Chondrocyte (in vitro differentiated cells): ENCODE measurements at regions not wholly inside any gene's neighbourhood (a gene's known extent, or its start where the extent isn't known, plus 50 kb on each side); places are given as distances from the start of the nearest gene placed in this dataset.

Experiments
- DNase-seq: peaks from one replicate; pipeline ENCODE4 v3.0.0; 2021; ENCODE audit warnings: mixed read lengths, low spot score
- H3K27ac Mint-ChIP-seq: one replicate; pipeline ENCODE4 v1.8.0; 2021; ENCODE audit warnings: mild to moderate bottlenecking, moderate library complexity, mixed read lengths; ENCODE audit not compliant: unreplicated experiment
- H3K27me3 Mint-ChIP-seq: 2 replicates; pipeline ENCODE4 v1.8.0; 2021; ENCODE audit warnings: low read depth, mixed read lengths
- H3K36me3 Mint-ChIP-seq: 2 replicates; pipeline ENCODE4 v1.8.0; 2021; ENCODE audit warnings: low read depth, mixed read lengths
- H3K4me1 Mint-ChIP-seq: 2 replicates; pipeline ENCODE4 v1.8.0; 2021; ENCODE audit warnings: low read depth, mild to moderate bottlenecking, mixed read lengths
- H3K4me3 Mint-ChIP-seq: one replicate; pipeline ENCODE4 v1.8.0; 2021; ENCODE audit warnings: mild to moderate bottlenecking, moderate library complexity, mixed read lengths; ENCODE audit not compliant: unreplicated experiment
- H3K9me3 Mint-ChIP-seq: 2 replicates; pipeline ENCODE4 v1.8.0; 2021; ENCODE audit warnings: low read depth, mixed read lengths
- TF ChIP-seq, protein P1 (sequence below): fragments of 200-600 bp; sonication (generic); IDR thresholded peaks from 2 replicates; pipeline ENCODE4 v1.5.0; 2021; ENCODE audit warnings: antibody characterized with exemption, mild to moderate bottlenecking, moderate library complexity

DNA sequence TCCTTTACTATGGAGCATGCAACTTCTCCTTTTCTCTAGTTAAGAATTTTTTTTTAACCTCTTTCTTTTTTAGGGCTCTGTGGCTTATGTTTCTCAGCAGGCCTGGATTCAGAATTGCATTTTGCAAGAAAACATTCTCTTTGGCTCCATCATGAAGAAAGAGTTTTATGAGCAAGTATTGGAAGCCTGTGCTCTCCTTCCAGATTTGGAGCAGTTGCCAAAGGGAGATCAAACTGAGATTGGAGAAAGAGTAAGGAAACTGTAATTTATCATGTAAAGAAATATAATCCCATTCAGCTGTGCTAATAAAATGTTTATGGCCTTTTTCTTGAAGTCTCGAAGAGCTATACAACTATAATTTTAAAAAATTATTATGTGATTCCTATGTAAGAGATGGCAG is 70.1 kb downstream of the HSPA13 start:
- H3K27ac Mint-ChIP-seq = no peak overlapping the region
- no peak for DNase-seq
- H3K4me1 Mint-ChIP-seq = no peaks in the 10 kb centered on the region
- peaks cover 3% of the 10 kb centered on the region for H3K27me3 Mint-ChIP-seq
- peaks cover 3% of the 10 kb centered on the region for H3K9me3 Mint-ChIP-seq
- TF ChIP-seq, protein P1, sequence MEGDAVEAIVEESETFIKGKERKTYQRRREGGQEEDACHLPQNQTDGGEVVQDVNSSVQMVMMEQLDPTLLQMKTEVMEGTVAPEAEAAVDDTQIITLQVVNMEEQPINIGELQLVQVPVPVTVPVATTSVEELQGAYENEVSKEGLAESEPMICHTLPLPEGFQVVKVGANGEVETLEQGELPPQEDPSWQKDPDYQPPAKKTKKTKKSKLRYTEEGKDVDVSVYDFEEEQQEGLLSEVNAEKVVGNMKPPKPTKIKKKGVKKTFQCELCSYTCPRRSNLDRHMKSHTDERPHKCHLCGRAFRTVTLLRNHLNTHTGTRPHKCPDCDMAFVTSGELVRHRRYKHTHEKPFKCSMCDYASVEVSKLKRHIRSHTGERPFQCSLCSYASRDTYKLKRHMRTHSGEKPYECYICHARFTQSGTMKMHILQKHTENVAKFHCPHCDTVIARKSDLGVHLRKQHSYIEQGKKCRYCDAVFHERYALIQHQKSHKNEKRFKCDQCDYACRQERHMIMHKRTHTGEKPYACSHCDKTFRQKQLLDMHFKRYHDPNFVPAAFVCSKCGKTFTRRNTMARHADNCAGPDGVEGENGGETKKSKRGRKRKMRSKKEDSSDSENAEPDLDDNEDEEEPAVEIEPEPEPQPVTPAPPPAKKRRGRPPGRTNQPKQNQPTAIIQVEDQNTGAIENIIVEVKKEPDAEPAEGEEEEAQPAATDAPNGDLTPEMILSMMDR = no peak
- no peak overlapping the region for H3K4me3 Mint-ChIP-seq
- no peaks in the 10 kb centered on the region for H3K36me3 Mint-ChIP-seq

DNA sequence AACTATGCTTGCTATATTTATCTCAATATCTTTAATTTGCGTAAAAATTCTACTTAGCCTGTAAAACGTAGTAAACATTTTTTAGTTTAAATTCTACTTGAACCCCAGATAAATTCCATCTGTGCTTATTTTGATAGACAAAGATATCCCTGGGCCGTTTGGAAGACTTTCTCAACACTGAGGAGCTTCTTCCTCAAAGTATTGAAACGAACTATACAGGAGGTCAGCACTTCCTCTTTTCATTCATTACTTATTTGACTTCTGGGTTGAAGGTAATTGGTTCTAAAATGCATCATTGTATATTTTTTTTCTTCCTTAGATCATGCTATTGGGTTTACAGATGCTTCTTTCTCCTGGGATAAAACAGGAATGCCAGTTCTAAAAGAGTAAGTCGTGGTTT is 74.7 kb downstream of the HSPA13 start:
- TF ChIP-seq, protein P1 = no peak
- Mint-ChIP-seq H3K27ac (no peak overlapping the region), H3K4me1 (no peaks in the 10 kb centered on the region), H3K27me3 (peaks cover 3% of the 10 kb centered on the region), H3K9me3 (peaks cover 3% of the 10 kb centered on the region), H3K4me3 (no peak overlapping the region), H3K36me3 (no peaks in the 10 kb centered on the region)
- no peak for DNase-seq

DNA sequence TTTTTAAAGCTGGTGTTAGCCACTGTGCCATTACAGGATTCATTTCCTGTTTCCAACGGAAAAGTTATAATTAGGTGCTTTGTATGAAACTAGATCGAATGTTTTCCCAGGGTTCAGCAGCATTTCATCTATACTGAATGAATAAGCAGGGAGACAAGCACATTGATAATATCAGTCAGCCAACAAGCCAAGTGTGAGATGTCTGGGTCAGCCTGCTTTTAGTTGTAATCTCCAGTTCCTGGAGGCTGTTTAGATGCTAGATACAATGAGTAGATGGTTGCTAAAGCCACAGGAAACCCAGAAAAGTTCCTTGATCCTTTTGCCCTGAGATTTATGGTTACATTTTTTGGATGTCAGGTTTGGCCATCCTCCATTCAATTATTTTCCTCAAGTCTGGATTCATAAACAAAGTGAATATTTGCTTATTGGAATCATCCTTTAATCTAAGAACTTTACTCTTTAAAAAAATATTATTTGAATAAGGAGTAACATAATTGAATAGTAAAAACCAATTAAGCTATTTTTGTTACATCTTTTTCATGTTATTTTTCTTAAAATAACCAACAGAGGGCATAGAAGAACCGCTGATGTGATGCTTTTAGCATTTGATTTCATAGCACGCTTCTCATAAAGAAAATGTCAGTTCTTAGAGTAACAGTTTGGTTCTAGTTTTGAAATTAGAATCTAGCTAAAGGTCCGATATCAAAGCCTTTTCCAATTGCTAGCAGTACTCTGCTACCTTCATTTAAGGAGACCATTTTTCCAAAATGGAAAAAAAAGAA is 76.6 kb downstream of the HSPA13 start:
- Mint-ChIP-seq H3K4me3 (no peak overlapping the region), H3K4me1 (no peaks in the 10 kb centered on the region), H3K9me3 (no peaks in the 10 kb centered on the region), H3K27me3 (peaks cover 3% of the 10 kb centered on the region), H3K27ac (no peak overlapping the region), H3K36me3 (no peaks in the 10 kb centered on the region)
- TF ChIP-seq, protein P1 = peak; percentile 74
- no peak for DNase-seq

DNA sequence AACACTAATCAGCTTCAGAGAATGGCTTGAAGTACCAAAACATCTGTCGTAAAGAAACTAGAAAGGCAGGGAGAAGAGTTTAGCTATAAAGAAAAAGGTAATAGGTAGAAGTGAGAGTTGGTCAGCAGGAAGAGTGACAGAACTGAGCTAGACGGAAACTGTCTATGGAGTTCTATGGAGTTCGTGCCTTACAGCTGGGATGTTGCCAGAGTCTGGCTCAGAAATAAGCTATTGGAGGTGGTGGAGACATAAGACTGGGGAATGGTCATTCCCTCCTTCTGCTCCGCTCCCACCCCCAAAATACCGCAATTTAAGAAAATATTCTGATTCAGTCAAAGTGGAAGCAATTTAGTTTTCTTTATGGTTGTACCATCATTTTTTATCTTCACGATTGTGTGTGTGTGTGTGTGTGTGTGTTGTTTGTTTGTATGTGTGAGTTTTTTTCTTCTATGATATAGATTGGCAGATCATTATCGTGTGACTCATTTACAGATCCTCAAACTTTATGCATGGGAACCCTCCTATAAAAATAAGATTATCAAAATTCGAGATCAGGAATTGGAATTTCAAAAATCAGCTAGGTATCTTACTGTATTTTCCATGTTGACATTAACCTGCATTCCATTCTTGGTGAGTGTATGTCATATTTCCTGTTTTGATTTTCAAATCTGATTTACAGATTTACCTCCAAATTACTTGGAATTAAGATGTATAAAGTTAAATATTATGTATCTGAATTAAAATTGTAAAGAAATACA is 79.0 kb downstream of the HSPA13 start:
- DNase-seq = no peak
- no peak overlapping the region for H3K4me3 Mint-ChIP-seq
- H3K36me3 Mint-ChIP-seq = no peaks in the 10 kb centered on the region
- TF ChIP-seq, protein P1 = no peak
- H3K27ac Mint-ChIP-seq = no peak overlapping the region
- peaks cover 3% of the 10 kb centered on the region for H3K27me3 Mint-ChIP-seq
- H3K4me1 Mint-ChIP-seq = no peaks in the 10 kb centered on the region
- no peaks in the 10 kb centered on the region for H3K9me3 Mint-ChIP-seq

DNA sequence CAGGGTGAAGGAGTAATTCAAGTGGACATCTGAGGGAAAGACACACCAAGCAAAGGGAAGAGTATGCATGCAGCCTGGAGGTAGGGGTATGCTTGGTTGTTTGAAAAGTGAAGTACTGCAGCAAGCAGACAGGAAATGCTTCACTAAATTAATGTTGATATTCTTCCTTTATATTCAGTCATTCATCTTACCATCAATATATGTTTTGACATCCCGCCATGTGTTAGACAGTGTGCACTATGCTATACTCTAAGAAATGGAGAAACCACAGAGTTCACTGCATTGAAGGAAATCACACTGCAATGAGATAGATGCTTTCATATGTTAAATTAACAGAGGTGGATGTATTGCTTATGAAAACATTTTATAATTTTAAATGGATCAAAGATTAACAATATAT is 82.9 kb downstream of the HSPA13 start:
- H3K27ac Mint-ChIP-seq = no peak overlapping the region
- DNase-seq = no peak
- H3K9me3 Mint-ChIP-seq = no peaks in the 10 kb centered on the region
- no peaks in the 10 kb centered on the region for H3K36me3 Mint-ChIP-seq
- H3K27me3 Mint-ChIP-seq = peaks cover 2% of the 10 kb centered on the region
- H3K4me1 Mint-ChIP-seq = no peaks in the 10 kb centered on the region
- TF ChIP-seq, protein P1 = no peak
- H3K4me3 Mint-ChIP-seq = no peak overlapping the region
